ENCODE measurements at regions not wholly inside any gene's neighbourhood (a gene's known extent, or its start where the extent isn't known, plus 50 kb on each side); places are given as distances from the start of the nearest gene placed in this dataset.

DNA sequence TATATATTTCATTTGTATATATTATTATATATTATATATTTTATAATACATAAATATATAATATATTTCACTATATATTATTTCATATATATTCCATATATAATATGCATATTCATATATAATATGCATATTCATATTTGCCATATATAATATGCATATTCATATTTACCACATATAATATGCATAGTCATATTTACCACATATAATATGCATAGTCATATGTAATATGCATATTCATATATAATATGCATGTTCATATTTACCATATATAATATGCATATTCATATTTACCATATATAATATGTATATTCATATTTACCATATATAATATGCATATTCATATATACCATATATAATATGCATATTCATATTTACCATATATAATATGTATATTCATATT lies 51.2 kb upstream of the GATA2 start:
- ChIA-PET CTCF (interaction anchor here (1.5 kb wide), 1 partner anchor 29 kb away, joined by 3 read pairs; no protein-coding TSS in a partner anchor), POLR2A (no interaction called here)
- peaks cover 19% of the 10 kb centered on the region for H3K27me3 Mint-ChIP-seq (ENCODE audit: low read depth)
- no peak overlapping the region for H3K27ac Mint-ChIP-seq
- TF ChIP-seq AFF4 (CRISPR knock-in tag; IDR thresholded peaks at IDR 0.05; ENCODE audit: borderline replicate concordance) (no peak), RELA (CRISPR knock-in tag; IDR thresholded peaks at IDR 0.05; ENCODE audit: borderline replicate concordance) (no peak), ETV6 (CRISPR knock-in tag; IDR thresholded peaks at IDR 0.05) (no peak), TEAD4 (CRISPR knock-in tag; IDR thresholded peaks at IDR 0.05) (no peak), NR1H2 (CRISPR knock-in tag; IDR thresholded peaks at IDR 0.05) (no peak), ZSCAN18 (CRISPR knock-in tag; IDR thresholded peaks at IDR 0.05) (no peak), USF2 (CRISPR knock-in tag; IDR thresholded peaks at IDR 0.05) (no peak), ESRRA (CRISPR knock-in tag; IDR thresholded peaks at IDR 0.05; ENCODE audit: borderline replicate concordance) (no peak), STAT6 (CRISPR knock-in tag; conservative IDR thresholded peaks at IDR 0.05; ENCODE audit: low read depth) (no peak), JAZF1 (CRISPR knock-in tag; IDR thresholded peaks at IDR 0.05) (no peak), GRHL2 (CRISPR knock-in tag; IDR thresholded peaks at IDR 0.05; ENCODE audit: insufficient replicate concordance, severe bottlenecking) (no peak), ATF2 (CRISPR knock-in tag; IDR thresholded peaks at IDR 0.05; ENCODE audit: borderline replicate concordance, low read depth) (no peak), ZBTB43 (CRISPR knock-in tag; IDR thresholded peaks at IDR 0.05) (no peak), NR2C2 (CRISPR knock-in tag; IDR thresholded peaks at IDR 0.05) (no peak), ZNF138 (CRISPR knock-in tag; conservative IDR thresholded peaks at IDR 0.05) (no peak), GTF2I (CRISPR knock-in tag; conservative IDR thresholded peaks at IDR 0.05) (no peak), MYBL2 (CRISPR knock-in tag; IDR thresholded peaks at IDR 0.05) (no peak)
- TF ChIP-seq, protein P1, sequence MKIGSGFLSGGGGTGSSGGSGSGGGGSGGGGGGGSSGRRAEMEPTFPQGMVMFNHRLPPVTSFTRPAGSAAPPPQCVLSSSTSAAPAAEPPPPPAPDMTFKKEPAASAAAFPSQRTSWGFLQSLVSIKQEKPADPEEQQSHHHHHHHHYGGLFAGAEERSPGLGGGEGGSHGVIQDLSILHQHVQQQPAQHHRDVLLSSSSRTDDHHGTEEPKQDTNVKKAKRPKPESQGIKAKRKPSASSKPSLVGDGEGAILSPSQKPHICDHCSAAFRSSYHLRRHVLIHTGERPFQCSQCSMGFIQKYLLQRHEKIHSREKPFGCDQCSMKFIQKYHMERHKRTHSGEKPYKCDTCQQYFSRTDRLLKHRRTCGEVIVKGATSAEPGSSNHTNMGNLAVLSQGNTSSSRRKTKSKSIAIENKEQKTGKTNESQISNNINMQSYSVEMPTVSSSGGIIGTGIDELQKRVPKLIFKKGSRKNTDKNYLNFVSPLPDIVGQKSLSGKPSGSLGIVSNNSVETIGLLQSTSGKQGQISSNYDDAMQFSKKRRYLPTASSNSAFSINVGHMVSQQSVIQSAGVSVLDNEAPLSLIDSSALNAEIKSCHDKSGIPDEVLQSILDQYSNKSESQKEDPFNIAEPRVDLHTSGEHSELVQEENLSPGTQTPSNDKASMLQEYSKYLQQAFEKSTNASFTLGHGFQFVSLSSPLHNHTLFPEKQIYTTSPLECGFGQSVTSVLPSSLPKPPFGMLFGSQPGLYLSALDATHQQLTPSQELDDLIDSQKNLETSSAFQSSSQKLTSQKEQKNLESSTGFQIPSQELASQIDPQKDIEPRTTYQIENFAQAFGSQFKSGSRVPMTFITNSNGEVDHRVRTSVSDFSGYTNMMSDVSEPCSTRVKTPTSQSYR (CRISPR knock-in tag; IDR thresholded peaks at IDR 0.05): no peak
- TF ChIP-seq, protein P2, sequence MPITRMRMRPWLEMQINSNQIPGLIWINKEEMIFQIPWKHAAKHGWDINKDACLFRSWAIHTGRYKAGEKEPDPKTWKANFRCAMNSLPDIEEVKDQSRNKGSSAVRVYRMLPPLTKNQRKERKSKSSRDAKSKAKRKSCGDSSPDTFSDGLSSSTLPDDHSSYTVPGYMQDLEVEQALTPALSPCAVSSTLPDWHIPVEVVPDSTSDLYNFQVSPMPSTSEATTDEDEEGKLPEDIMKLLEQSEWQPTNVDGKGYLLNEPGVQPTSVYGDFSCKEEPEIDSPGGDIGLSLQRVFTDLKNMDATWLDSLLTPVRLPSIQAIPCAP (CRISPR knock-in tag; IDR thresholded peaks at IDR 0.05): no peak
- TF ChIP-seq, protein P3, sequence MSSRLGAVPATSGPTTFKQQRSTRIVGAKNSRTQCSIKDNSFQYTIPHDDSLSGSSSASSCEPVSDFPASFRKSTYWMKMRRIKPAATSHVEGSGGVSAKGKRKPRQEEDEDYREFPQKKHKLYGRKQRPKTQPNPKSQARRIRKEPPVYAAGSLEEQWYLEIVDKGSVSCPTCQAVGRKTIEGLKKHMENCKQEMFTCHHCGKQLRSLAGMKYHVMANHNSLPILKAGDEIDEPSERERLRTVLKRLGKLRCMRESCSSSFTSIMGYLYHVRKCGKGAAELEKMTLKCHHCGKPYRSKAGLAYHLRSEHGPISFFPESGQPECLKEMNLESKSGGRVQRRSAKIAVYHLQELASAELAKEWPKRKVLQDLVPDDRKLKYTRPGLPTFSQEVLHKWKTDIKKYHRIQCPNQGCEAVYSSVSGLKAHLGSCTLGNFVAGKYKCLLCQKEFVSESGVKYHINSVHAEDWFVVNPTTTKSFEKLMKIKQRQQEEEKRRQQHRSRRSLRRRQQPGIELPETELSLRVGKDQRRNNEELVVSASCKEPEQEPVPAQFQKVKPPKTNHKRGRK (CRISPR knock-in tag; IDR thresholded peaks at IDR 0.05; ENCODE audit: borderline replicate concordance): no peak
- peaks cover 21% of the 10 kb centered on the region for H3K9me3 Mint-ChIP-seq
- no peak for ATAC-seq
- no peak for DNase-seq (ENCODE audit: low spot score)
- peaks cover 4% of the 10 kb centered on the region for H3K4me1 Mint-ChIP-seq
- H3K4me3 Mint-ChIP-seq: no peak overlapping the region
- peaks cover 6% of the 10 kb centered on the region for H3K36me3 Mint-ChIP-seq

All from WTC11 (cell line).